ENCODE measurements at regions not wholly inside any gene's neighbourhood (a gene's known extent, or its start where the extent isn't known, plus 50 kb on each side); places are given as distances from the start of the nearest gene placed in this dataset.

DNA sequence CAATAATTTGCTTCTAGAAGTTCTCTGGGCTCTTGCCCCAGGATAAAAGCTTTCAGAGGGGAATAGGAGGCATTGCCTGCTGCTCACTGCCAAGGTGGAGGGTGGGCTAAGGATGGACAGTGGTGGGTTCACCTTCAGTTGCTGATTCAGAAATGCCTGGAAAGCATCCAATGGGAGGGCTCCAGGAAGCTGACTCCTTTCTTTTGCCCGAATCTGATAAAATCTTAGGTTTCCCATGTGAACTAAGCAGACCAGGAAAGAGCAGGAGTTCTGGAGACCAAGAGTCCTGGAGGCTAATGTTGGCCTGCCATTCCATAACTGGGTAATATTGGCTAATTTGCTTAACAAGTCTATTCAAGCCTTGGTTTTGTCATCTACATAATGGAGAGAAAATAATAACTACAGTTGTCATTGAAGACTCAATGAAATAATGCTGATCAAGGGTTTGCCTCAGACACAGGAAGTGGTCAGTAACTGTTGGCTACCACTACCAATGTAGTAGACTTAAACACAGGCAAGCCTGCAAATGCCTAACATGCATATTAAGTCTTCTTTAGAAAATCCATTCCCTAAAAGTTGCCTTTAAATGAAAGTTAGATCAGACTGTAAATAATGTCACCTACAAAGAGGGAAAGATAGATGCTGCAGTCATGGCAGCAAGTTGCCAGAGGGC lies 528.4 kb upstream of the NBEA start:
- DNase-seq (ENCODE audit: low read depth) = no peak

- DNase-seq (ENCODE audit: low read depth) = no peak
Observed at GRCh38 chr13:34414616-34415015, 527.5 kb upstream of the NBEA start.

DNA sequence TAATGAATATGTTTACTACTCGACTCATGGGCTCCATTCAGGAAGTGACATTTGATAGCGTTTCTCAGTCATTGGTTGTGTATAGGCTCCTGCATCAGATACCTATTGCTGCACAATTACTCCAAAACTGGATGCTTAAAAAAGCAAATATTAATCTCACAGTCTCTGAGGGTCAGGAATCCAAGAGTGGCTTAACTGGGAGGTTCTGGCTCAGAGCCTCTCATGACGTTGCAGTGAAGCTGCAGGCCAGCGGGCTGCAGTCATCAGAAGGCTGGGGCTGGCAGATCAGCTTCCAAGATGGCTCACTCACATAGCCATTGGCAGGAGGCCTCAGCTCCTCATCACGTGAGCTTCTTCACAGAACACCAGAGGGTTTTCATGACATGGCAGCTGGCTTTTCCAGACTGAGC lies 525.1 kb upstream of the NBEA start:
- DNase-seq (ENCODE audit: low read depth) = peak; percentile 44

DNA sequence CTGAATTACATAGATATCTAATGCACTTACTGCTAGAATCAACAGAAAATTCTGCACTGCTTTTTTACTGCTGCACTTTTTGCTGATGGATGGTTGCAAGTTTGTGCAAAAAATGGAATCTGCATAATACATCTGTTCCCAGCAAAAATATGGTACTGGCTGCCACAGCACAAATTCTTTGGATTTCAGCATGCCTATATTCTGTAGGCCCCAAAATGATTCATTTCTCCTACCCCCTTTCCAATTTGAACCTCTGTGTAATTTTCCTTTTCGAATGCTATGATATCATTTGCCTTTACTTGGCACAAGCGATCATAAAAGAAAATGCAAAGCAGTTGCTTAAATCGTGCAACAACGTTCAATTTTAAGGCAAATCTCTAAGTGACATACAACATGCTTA lies 524.2 kb upstream of the NBEA start:
- no peak for DNase-seq (ENCODE audit: low read depth)

- no peak for DNase-seq (ENCODE audit: low read depth)
Observed at GRCh38 chr13:34419025-34419424, 523.0 kb upstream of the NBEA start.

DNA sequence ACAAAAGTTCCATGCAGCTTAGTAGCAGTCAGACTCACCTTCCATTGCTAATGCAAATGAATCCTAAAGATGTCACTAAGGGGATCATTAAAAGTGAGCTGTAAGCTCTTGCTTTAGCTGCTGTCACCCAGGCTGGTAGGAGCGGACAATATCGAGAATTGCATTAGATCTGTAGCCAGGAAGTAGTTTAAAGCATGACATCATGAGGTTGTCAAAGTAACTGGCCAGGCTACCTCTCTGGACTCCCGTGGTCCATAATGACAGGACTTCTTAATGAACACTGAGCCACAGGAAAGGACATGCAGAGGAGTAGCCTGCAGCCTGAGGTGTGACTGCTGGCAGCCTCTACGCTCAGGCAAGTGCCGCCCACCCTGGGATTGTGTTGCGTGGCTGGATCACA lies 522.3 kb upstream of the NBEA start:
- no peak for DNase-seq (ENCODE audit: low read depth)

DNA sequence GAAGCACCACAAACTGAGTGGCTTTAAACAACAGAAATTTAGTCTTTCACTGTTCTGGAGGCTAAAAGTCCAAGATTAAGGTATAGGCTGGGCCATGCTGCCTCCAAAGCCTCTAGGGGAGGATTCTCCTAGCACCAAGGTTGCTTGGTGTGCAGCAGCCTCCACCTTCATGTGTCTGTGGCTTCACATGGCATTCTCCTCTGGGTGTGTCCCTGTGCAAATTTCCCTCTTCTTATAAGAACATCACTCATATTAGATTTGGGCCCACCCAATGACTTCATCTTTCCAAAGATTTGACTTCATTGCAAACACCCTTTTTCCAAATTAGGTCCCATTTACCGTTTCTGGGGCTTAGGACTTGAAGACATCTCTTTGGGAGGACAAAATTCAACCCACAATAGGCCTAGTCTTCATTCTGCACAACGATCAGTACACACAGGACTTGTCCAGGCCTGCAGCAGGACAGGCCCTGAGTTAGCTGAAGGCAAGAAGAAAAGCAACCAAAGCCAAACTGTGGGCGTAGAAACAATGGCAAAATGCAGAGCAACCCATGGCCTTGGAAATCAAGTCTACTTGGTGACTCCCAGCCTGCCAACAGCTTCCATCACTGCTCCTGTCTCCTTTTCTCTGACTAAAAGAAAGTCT lies 521.2 kb upstream of the NBEA start:
- DNase-seq (ENCODE audit: low read depth) = no peak

- DNase-seq (ENCODE audit: low read depth) = no peak
Observed at GRCh38 chr13:34421347-34421719, 520.7 kb upstream of the NBEA start.

DNA sequence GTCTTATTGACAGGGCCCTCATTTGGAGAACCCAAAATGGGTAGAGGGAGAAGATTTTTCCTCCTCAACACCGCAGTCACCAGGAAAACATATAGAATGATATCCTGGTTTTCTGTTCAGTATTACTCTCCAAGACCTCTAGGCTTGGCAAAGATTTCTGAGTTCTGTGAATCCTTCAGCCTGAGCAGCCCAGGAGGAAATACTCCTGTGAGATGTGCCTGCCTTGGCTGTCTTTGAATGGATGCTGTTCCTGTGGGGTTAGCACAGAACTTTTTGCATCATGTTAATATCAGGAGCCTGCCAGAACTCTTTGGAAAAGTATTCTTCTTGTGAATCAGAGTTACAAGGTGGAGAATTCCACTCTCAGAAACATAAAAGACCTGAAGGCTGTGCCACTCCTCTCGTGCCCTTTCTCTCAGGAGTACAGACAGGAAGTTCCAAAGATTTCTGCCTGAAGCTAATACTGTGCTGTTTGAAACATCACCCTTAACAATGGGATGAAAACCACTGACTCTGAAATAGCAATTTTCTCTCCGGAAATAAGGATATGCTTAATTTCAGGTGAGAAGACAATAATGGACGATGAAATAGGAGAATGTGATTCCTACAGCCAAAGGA lies 520.1 kb upstream of the NBEA start:
- DNase-seq (ENCODE audit: low read depth) = no peak

- no peak for DNase-seq (ENCODE audit: low read depth)
Observed at GRCh38 chr13:34422956-34423355, 519.1 kb upstream of the NBEA start.

- DNase-seq (ENCODE audit: low read depth) = no peak
Observed at GRCh38 chr13:34425327-34425949, 516.6 kb upstream of the NBEA start.

GRCh38 chr13:34428911-34429310 lies 513.2 kb upstream of the NBEA start:
- DNase-seq (ENCODE audit: low read depth) = no peak

GRCh38 chr13:34430294-34430693 lies 511.8 kb upstream of the NBEA start:
- DNase-seq (ENCODE audit: low read depth) = no peak

DNA sequence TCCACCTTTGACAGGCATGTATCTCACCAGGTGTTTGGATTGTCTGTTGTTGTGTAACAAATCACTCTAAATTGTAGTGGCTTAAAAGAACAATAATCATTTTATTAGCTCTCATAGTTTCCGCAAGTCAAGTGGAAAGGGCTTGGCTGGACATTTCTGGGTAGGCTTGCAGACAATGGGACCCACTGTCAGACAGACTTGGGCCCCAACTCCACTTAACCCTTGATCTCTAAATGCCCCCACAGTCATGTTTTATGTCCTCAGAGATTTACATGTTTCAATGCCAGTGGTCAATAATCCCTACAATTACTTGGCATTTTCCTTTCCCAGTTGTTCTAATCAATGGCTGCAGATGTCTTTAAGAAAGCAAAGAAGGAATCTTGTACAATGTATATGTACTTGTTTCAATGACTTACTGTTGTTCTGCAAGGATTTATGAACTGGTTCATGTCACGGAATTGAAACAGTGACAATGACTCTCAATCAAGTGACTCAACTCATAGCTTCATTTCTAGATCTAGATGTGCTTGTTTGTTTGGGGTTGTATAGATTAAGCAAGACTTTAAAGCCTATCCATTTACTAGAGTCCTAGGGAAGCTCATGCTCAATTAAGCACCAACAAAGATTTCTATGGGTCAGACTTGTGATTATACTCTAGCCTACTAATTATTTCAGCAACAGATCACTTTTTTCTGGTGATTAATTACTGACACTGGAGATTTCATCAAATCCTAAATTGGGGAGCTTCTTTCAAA lies 510.1 kb upstream of the NBEA start:
- no peak for DNase-seq (ENCODE audit: low read depth)

GRCh38 chr13:34435338-34435737 lies 506.7 kb upstream of the NBEA start:
- no peak for DNase-seq (ENCODE audit: low read depth)

DNA sequence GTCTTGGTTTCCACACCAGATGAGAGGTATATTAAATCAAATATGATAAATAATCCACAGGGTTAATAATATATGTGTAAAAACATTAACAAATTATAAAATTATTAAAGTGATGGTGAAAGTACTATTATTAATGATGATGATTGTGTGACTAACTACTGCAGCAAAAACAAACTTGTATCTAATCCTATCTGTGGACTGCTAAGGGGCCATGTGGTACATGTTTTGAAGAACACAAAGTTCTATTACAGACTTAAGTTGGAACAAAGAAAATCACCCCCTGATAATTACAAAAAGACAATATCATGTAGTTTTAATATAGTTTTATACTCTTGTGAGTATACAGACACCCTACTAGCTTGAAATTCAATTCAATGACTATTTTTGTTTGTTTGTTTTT lies 504.2 kb upstream of the NBEA start:
- DNase-seq (ENCODE audit: low read depth) = no peak

DNA sequence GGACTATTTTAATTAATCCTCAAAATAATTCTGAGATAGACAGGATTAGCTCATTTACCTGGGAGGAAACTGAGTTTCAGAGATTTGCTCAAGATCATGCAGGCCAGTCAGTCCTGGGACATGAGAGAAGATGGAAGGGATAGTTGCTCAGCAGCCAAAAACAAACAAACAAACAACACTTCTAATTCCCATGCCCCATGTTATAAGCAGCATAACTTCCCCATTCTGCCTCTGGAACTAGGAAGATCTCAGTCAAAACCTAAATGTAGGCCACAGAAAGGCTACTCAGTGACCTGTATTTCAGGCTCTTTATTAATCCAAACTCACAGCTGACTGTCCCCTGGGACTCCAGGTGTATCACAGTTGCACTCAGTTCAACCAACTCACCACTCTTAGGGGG lies 489.2 kb upstream of the NBEA start:
- DNase-seq (ENCODE audit: low read depth) = no peak

DNA sequence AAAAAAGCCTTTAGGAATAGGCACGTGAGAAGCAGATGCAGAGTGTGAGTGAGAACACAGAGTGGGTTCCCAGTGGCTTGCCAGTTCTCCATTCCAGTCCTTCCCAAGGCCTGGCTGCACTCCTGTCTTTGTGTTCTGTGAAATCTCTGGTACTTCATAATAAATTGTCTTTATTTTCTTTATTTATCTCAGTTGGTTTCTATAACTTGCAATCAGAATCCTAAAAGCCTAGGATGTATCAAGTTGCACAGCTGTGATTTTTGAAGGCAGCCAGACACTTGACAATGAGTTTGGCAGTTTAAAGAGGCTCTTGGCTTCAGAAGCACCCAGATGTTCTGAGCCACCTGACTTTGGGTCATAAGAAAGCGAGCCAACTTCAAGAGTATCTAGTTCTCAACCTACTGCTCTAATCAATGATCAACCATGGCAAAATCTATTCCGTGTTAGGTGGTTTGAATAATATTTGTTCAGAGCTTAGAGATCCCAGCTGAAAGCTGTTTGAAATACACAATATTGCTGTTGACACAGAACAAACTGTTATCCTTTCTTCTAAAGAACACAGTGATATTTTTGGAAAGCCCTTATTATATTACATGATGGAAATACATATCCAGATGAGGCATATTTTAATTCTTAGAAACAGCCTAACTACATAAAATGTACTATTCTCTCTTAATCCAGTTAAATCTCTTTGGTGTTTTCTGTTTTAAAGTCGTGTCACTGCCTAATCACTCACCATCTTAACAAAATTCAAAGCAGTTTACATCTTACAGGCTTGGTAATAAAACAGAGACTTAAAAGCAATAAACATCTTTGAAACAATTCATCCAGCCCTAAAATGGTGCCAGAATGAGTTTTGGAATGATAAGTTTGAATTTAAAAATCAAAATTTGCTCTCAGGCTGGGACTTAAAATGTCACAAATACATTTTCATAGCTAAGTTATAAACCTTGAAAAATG lies 483.0 kb upstream of the NBEA start:
- peak; percentile 4 for DNase-seq (ENCODE audit: low read depth)

DNA sequence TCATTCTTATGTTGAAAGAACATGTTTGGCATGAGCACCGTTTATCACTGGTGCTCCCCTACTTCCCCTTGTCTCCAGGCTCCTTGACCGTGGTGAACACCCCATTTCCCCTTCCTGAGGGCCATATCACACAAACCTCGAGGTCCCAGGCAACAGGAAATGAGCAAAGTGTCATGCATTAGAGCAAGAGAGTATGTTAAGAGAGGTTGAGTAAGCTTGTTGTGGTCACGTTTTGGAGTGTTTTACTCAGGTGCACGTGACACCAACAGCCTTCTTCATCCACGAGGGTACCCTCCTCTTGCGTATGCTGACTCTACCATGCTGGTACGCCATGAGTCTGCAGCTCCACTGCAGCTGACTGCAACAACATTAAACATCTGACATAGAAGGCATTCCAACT lies 482.2 kb upstream of the NBEA start:
- no peak for DNase-seq (ENCODE audit: low read depth)

GRCh38 chr13:34462843-34463242 lies 479.2 kb upstream of the NBEA start:
- DNase-seq (ENCODE audit: low read depth) = peak; percentile 5

- no peak for DNase-seq (ENCODE audit: low read depth)
Observed at GRCh38 chr13:34464011-34464410, 478.1 kb upstream of the NBEA start.
